Caco-2 (cell line): ENCODE measurements at regions not wholly inside any gene's neighbourhood (a gene's known extent, or its start where the extent isn't known, plus 50 kb on each side); places are given as distances from the start of the nearest gene placed in this dataset.

Experiments used
- BruUV-seq: library from RNA; stranded (reverse); fragments of 400-500 nt; replicated peaks from 2 replicates; lab custom pipeline; 2021; lab: Mats Ljungman, UMichigan
- CTCF ChIA-PET: fragments of 300-600 bp; sonication (Branson Sonifier 250); formaldehyde crosslinking; loops from one replicate; lab custom pipeline; 2022; ENCODE audit warnings: antibody characterized with exemption; lab: Charles Lee
- POLR2A ChIA-PET: fragments of 300-600 bp; sonication (Branson Sonifier 250); formaldehyde crosslinking; loops from one replicate; lab custom pipeline; 2022; ENCODE audit warnings: antibody characterized with exemption; lab: Charles Lee
- DNase-seq, 2 experiments: peaks; one replicate each; pipeline versions ENCODE4 v3.0.0 to v3.0.0-alpha.2; 2020 to 2022
- H3K27me3 ChIP-seq: replicated peaks from 2 replicates; pipeline ENCODE4 v1.6.0; 2011; ENCODE audit warnings: low read length; ENCODE audit not compliant: control insufficient read depth, insufficient read depth
- H3K36me3 ChIP-seq: 2 replicates; pipeline ENCODE4 v1.5.1; 2011; ENCODE audit warnings: low read length; ENCODE audit not compliant: control insufficient read depth, insufficient read depth
- H3K4me1 ChIP-seq: fragments of 250-450 bp; sonication (Bioruptor Pico); 2 replicates; pipeline ENCODE4 v1.5.1; 2020; ENCODE audit warnings: mild to moderate bottlenecking
- H3K4me3 ChIP-seq: 2 replicates; pipeline ENCODE4 v1.5.1; 2011; ENCODE audit warnings: low read depth, mild to moderate bottlenecking, control low read depth, low read length
- H3K9me3 ChIP-seq: fragments of 250-450 bp; sonication (Bioruptor Pico); 2 replicates; pipeline ENCODE4 v1.5.1; 2020; ENCODE audit warnings: mild to moderate bottlenecking, moderate library complexity
- H3K27ac Mint-ChIP-seq: one replicate; pipeline ENCODE4 v1.8.0; 2022; ENCODE audit warnings: mixed read lengths; ENCODE audit not compliant: unreplicated experiment
- H3K27me3 Mint-ChIP-seq: one replicate; pipeline ENCODE4 v1.8.0; 2022; ENCODE audit warnings: mixed read lengths; ENCODE audit not compliant: insufficient read depth, unreplicated experiment
- H3K36me3 Mint-ChIP-seq: one replicate; pipeline ENCODE4 v1.8.0; 2022; ENCODE audit warnings: mild to moderate bottlenecking, mixed read lengths; ENCODE audit not compliant: insufficient read depth, unreplicated experiment
- H3K4me1 Mint-ChIP-seq: one replicate; pipeline ENCODE4 v1.8.0; 2022; ENCODE audit warnings: low read depth, mixed read lengths; ENCODE audit not compliant: unreplicated experiment
- H3K4me3 Mint-ChIP-seq: one replicate; pipeline ENCODE4 v1.8.0; 2022; ENCODE audit warnings: mild to moderate bottlenecking, moderate library complexity, mixed read lengths; ENCODE audit not compliant: unreplicated experiment
- H3K9me3 Mint-ChIP-seq: one replicate; pipeline ENCODE4 v1.8.0; 2022; ENCODE audit warnings: mixed read lengths; ENCODE audit not compliant: unreplicated experiment
- CTCF ChIP-seq, 2 experiments: fragments of 200-600 bp in 1 of 2; IDR thresholded peaks; 1 replicate in 1 of 2; 2 replicates in 1 of 2; pipeline versions ENCODE4 v1.5.1 to v1.8.0; 2011 to 2022; ENCODE audit warnings: antibody characterized with exemption in 1 of 2, control low read depth in 1 of 2, inconsistent platforms in 1 of 2, low read depth in 1 of 2, low read length in 1 of 2, mild to moderate bottlenecking in 1 of 2, moderate library complexity in 1 of 2; ENCODE audit not compliant: insufficient read depth in 1 of 2, severe bottlenecking in 1 of 2, unreplicated experiment in 1 of 2
- intact Hi-C: fragments of 100-400 bp; cut with micrococcal nuclease; formaldehyde crosslinking; loops from one replicate; pipeline ENCODE4 v1.10.0; 2022; ENCODE audit not compliant: unreplicated experiment

DNA sequence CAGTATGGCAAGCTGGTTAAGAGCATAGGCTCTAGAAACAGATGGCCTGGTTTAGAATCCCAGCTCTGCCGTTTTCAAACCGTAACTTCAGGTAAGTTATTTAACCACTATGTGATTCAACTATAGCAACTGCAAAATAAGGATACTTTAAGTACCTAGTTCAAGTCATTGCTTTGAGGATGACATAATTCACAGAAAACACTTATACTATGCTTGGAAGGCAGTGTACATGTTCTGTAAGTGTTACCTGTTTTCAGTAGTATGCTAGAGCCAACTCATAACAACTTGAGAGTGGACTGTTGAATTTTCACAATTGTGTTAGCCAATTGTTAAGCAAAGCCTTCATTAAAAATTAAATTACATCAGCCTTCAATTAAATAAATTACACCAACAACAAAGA, 134.8 kb upstream of the BEND6 start:
- Histone ChIP-seq H3K4me1 (peaks cover 12% of the 10 kb centered on the region; the same call in 1 of the 2 replicates), H3K27me3 (no peaks in the 10 kb centered on the region), H3K4me3 (no peak overlapping the region), H3K36me3 (no peaks in the 10 kb centered on the region), H3K9me3 (no peaks in the 10 kb centered on the region)
- TF ChIP-seq CTCF (IDR thresholded peaks at IDR 0.05; ENCODE audit: insufficient read depth in 1 of 2, low read depth in 1 of 2, low read length in 1 of 2, severe bottlenecking in 1 of 2, unreplicated experiment in 1 of 2) = no peak
- no peaks in the 10 kb centered on the region for H3K9me3 Mint-ChIP-seq
- H3K4me1 Mint-ChIP-seq = peaks cover 6% of the 10 kb centered on the region
- no peaks in the 10 kb centered on the region for H3K36me3 Mint-ChIP-seq
- H3K27ac Mint-ChIP-seq = no peak overlapping the region
- ChIA-PET CTCF (no interaction called here), POLR2A (no interaction called here)
- DNase-seq = no peak
- H3K27me3 Mint-ChIP-seq = no peaks in the 10 kb centered on the region
- intact Hi-C loops = no loop called here
- H3K4me3 Mint-ChIP-seq = no peak overlapping the region
- BruUV-seq = no TSS peak

DNA sequence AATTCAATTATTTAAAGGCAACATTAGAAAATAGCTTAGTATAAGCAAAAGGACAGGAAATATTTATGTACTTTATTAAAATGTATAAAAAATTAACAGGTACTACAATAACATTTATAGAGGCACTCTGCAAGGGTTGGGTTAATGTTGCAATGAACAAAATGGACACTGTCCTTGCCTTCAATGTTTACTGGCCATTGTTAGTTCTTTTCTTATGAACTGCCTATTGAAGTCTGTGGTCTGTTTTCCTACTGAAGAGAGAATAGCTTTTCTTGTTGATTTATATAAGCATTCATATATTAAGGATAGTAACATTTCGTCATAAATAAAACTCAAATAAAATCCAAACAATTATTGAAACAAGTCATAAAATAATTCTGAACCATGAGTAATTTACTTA, 135.3 kb upstream of the BEND6 start:
- Mint-ChIP-seq H3K27ac (no peak overlapping the region), H3K4me3 (no peak overlapping the region), H3K36me3 (no peaks in the 10 kb centered on the region), H3K9me3 (no peaks in the 10 kb centered on the region), H3K27me3 (no peaks in the 10 kb centered on the region), H3K4me1 (peaks cover 6% of the 10 kb centered on the region)
- no peak overlapping the region for H3K4me3 ChIP-seq
- H3K4me1 ChIP-seq = peaks cover 12% of the 10 kb centered on the region; the same call in 1 of the 2 replicates
- no peak for TF ChIP-seq CTCF (IDR thresholded peaks at IDR 0.05; ENCODE audit: insufficient read depth in 1 of 2, low read depth in 1 of 2, low read length in 1 of 2, severe bottlenecking in 1 of 2, unreplicated experiment in 1 of 2)
- CTCF ChIA-PET = no interaction called here
- H3K9me3 ChIP-seq = no peaks in the 10 kb centered on the region
- intact Hi-C loops = no loop called here
- POLR2A ChIA-PET = no interaction called here
- no peaks in the 10 kb centered on the region for H3K27me3 ChIP-seq
- BruUV-seq = no TSS peak
- DNase-seq = no peak
- H3K36me3 ChIP-seq = no peaks in the 10 kb centered on the region

- H3K9me3 ChIP-seq = no peaks in the 10 kb centered on the region
- intact Hi-C loops = no loop called here
- Mint-ChIP-seq H3K9me3 (no peaks in the 10 kb centered on the region), H3K4me3 (no peak overlapping the region), H3K36me3 (no peaks in the 10 kb centered on the region), H3K27ac (no peak overlapping the region), H3K4me1 (peaks cover 6% of the 10 kb centered on the region), H3K27me3 (no peaks in the 10 kb centered on the region)
- POLR2A ChIA-PET = no interaction called here
- no TSS peak for BruUV-seq
- no peaks in the 10 kb centered on the region for H3K27me3 ChIP-seq
- H3K36me3 ChIP-seq = no peaks in the 10 kb centered on the region
- peaks cover 12% of the 10 kb centered on the region; the same call in 1 of the 2 replicates for H3K4me1 ChIP-seq
- H3K4me3 ChIP-seq = no peak overlapping the region
- no peak for DNase-seq
- CTCF ChIA-PET = no interaction called here
- TF ChIP-seq CTCF (IDR thresholded peaks at IDR 0.05; ENCODE audit: insufficient read depth in 1 of 2, low read depth in 1 of 2, low read length in 1 of 2, severe bottlenecking in 1 of 2, unreplicated experiment in 1 of 2) = no peak
These were observed 138.5 kb upstream of the BEND6 start for GRCh38 chr6:56816370-56816769.
